Fibroblast of skin of abdomen (primary cell): ENCODE measurements at regions not wholly inside any gene's neighbourhood (a gene's known extent, or its start where the extent isn't known, plus 50 kb on each side); places are given as distances from the start of the nearest gene placed in this dataset.
"Not testable (repeated sequence)": the region's sequence is repeated elsewhere in the genome, so short reads cannot be mapped to it uniquely, and the experiment has no call there.

Source experiments
- DNase-seq: peaks from one replicate; pipeline ENCODE4 v3.0.0-alpha.2; 2013

DNA sequence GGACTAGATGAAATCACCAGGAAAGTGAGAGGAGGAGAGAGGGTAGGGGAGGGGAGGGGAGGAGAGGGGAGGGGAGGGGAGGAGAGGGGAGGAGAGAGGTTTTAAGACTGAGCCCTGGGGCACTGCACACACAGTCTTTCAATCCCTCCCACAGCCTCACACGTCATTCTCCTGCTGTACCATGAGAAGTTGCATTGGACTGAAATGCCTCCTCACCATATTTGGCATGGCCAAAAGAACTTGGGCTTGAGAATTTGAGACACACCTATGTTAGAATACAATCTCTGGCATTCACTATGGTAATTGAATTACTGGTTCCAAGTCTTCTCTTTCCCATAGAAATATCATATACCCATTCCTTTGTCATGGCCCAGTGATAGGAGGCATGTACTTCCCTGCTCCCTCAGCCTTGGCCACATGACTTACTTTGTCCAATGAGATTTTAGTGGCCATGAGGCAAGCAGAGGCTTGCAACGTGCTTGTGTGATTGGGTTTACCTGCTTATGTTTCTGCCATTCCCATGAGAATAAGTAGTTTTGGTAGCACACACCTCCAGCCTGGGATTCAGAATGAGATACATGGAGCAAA, 133.3 kb upstream of the SMARCA2 start:
- no peak for DNase-seq

DNA sequence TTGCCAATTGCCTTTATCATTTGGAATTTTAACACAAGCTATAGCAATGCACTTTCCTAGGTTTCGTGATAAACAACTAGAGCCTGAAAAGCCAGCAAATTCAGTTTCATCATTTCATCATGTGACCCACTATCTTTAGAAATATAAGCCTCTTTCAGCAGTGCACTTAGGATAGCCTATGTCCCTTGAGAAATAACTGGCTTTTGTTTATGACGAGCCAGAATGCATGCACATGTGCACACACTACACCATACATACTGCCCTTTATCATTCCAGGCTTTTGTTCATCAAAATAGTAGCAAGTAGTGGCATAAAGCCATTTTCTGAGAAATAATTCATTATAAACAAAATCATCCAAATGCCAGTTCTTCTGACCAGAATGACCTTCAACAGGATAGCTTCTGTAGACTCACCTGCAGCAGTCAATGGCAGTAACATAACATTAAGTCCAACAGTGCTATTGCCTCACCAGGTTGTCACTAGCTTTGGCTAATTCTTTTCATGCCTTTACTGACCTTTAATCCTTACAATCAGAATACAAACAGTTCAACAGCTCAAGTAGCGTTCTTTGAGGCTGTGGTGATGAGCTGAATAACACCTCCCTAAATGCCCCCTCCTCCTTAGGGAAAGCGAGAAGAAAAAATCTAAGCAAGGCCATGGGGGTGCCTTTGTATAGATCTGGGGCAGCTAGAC, 132.3 kb upstream of the SMARCA2 start:
- no peak for DNase-seq

GRCh38 chr9:1890201-1890600, 124.9 kb upstream of the SMARCA2 start:
- no peak for DNase-seq

GRCh38 chr9:1890816-1891215, 124.3 kb upstream of the SMARCA2 start:
- DNase-seq = no peak

DNA sequence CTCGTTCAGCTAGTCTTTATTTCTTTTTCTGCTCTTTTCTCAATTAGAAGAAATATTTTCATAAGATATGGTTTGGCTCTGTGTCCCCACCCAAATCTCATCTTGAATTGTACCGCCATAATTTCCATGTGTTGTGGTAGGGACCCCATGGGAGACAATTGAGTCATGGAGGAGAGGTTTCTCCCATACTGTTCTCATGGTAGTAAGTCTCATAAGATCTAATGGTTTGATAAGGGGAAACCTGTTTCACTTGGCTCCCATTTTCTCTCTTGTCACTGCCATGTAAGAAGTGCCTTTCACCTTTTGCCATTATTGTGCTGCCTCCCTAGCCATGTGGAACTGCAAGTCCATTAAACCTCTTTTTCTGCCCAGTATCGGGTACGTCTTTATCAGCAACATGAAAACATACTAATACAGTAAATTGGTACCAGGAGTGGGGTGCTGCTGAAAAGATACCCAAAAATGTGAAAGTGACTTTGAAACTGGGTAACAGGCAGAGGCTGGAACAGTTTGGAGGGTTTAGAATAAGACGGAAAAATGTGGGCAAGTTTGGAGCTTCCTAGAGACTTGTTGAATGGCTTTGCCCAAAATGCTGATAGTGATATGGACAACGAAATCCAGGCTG, 112.0 kb upstream of the SMARCA2 start:
- not testable (repeated sequence) for DNase-seq

DNA sequence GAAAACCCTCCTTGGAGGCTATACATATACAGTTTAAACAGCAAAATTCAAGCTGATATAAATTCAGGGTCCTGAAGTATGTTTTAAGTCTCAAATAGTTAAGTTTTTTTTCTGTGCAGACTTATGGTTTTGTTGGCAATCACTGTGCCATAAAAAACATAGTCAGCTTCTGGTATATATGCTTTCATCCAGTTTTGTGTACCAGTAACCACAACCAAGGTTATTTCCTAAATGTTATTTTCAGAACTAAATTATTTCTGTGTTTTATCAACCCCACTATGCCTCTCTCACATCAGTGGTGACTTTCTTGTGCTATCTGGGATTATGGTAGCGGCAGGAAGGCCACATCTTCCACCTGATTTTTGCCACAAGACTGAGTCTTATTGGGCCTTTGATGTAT, 107.7 kb upstream of the SMARCA2 start:
- no peak for DNase-seq

DNA sequence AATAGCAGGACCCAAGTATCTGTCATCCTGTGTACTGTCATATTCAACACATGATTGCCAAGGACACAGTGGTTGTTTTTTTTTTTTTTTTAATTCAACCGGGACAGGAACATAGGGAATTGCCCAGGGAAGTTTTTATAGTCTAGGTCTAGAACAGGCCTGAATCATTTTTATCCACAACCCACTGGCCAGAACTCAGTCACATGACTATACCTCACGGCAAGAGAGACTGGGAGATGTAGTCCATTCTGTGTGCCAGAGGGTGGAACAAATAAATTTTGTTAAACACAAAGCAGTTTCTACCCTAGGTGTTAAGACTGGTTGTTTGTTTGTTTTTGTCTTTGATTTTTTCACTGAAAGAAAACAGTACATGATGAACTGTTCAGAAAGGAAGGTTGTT, 105.8 kb upstream of the SMARCA2 start:
- DNase-seq = no peak

DNA sequence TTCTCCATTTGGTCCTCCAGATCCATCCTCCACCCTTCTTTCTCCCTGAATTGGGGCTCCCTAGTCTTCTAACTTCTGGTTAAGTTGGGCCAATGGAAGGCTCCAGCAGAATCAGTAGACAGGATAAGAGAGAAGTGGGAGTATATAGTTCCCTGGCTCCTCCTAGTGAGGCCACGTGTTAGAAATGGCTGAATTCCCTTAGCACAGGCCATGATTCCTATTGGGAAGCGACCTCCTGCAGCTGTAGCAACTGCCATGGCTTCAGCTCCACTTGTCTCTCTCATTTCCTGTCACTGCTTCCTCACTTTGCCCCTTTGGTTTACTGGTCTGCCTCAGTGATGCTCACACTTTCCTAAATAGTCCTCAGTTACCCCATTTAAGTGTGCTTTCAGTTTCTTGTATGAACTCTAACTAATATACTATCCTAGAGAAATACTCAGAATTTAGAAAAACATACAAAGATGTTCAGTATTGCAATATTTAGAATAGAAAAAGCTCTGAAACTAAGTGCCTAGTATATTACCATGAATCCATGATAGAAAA, 104.8 kb upstream of the SMARCA2 start:
- DNase-seq = no peak

- no peak for DNase-seq
Measured at GRCh38 chr9:1913631-1914330, 101.4 kb upstream of the SMARCA2 start.

- DNase-seq = no peak
Measured at GRCh38 chr9:1916095-1916494, 99.1 kb upstream of the SMARCA2 start.

DNA sequence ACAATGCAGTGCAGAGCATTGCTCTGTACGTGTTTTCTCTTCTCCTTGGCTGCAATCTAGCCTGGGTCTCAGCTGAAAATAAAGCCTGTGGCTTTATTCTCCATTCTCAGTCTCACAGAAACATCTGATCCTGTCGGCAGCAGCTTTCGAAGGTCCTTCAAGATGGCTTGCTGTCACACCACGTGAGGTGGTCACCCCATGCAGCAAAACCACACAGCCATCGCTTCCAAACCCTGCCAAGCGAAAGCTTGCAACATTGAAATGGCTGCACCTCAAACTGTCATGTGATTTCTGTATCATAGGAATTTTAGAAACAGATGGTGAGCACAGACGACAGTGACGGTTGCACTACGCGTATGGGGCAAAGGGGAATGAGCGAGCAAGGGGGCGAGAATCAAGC, 98.5 kb upstream of the SMARCA2 start:
- DNase-seq = peak; percentile 37

- peak; percentile 5 for DNase-seq
Measured at GRCh38 chr9:1917396-1917935, 97.7 kb upstream of the SMARCA2 start.

DNA sequence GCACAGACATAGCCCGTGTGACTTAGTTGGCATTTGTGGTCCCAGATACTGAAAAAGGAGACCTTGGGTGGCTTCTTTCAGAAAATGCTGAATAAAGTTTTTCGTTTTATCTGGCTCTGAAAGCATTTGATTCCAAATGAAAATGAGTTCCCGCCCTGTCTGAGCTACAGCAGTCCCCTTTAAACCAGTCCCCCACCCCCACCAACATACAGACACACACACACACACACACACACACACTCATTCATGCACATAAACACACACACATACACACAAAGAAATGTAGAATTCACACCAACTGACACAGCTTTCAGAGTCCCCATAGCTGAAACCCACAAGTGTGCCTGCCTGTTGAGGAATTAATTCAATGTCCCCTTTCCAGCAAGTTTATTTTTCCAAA, 97.0 kb upstream of the SMARCA2 start:
- DNase-seq = no peak

DNA sequence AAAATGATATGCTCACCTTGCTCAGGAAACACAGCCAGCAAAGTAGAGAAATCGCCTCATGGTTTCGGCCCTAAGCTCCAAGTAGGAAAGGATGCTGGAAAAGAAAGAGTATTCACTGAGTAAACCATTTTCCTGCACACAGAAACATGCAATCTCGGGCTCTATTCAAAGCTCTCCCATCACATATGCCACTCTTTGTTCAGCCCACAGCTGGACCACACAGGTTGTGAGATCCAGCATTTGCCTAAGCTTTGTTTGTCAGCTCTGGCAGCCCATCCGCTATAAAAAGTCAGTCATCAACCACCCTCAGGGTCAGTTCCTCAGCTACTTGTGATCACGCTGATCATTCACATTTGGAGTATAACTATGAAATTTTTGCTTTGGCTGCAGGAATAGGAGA, 96.5 kb upstream of the SMARCA2 start:
- no peak for DNase-seq

GRCh38 chr9:1919229-1919628, 95.9 kb upstream of the SMARCA2 start:
- no peak for DNase-seq

- DNase-seq = no peak
Measured at GRCh38 chr9:1920386-1920785, 94.8 kb upstream of the SMARCA2 start.

GRCh38 chr9:1922026-1922425, 93.1 kb upstream of the SMARCA2 start:
- DNase-seq = no peak

DNA sequence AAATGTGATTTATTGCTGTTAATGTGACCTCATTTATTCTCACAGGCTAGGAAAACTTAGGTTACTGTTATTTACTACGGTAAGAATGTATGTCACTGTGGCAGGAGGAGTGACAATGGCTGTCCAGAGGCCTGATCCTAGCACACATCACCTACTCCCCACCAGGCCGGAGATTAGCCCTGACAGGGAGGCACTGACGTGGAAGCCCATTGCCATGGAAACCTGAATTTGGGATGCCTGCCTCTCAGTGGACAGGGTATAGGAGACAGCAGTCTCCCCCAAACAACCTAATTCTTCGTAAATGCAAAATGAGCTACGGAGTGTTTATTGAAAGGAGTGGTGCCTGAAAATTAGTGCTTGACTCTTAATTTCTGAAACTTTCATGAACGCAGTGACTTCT, 87.6 kb upstream of the SMARCA2 start:
- no peak for DNase-seq

GRCh38 chr9:1929134-1929533, 86.0 kb upstream of the SMARCA2 start:
- no peak for DNase-seq

DNA sequence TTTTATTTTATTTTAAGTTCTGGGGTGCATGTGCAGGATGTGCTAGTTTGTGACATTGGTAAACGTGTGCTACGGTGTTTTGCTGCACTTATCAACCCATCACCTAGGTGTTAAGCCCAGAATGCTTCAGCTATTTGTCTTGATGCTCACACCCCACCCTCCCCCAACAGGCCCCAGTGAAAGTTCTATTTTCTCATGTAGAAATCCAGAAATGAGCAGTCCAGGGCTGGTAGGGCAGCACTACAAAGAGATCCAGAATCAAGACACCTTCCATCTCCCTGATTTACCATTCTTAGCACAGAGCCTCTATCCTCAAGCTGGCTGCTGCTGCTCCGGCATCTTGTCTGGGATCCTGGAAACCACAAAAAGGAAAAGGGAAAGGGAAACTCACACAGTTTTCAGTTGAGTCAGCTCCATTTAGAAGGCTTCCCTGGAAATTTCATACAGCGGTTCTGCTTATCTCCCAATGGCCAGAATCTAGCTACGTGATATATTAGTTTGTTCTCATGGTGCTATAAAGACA, 85.4 kb upstream of the SMARCA2 start:
- DNase-seq = no peak

DNA sequence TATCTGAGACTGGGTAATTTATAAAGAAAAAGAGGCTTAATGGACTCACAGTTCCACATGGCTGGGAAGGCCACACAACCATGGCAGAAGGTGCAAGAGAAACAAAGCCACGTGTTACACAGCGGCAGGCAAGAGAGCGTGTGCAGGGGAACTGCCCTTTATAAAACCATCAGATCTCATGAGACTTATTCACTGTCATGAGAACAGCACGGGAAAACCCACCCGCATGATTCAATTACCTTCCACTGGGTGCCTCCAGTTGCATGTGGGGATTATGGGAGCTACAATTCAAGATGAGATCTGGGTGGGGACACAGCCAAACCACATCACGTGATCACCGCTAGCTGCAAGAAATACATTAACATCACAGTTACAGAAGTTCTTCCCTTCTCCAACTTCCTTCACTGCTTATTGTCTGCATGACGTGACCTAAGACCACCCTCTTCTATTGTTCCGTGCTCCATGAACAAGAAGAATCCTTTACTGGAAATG, 84.9 kb upstream of the SMARCA2 start:
- DNase-seq = not testable (repeated sequence)

DNA sequence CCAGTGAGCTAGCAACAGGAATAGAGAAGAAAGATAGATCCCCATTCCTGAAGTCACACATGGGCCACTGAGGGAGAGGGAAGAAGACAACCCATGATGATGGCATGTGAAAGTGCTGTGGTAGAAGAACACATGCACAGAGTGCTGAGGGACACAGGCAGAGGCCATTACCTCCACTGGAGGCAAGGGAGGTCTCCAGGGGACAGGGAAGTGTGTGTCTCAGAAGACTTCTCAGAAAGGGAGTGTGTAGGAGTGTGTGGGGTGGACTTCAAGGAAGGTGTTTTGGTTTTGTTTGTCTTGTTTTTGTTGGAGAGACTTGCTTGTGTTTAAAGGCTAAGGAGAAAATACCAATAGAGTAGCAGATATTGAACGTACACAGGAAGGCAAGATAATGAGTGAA, 77.0 kb upstream of the SMARCA2 start:
- no peak for DNase-seq
